Mesodermal cell (in vitro differentiated cells): ENCODE measurements at regions not wholly inside any gene's neighbourhood (a gene's known extent, or its start where the extent isn't known, plus 50 kb on each side); places are given as distances from the start of the nearest gene placed in this dataset.
A peak's percentile ranks its signal among the peaks of the same experiment; 100 is the strongest.

Experiments
- H3K27ac ChIP-seq: 2 replicates; pipeline ENCODE4 v1.7.0; 2013; ENCODE audit warnings: mild to moderate bottlenecking, low read depth, low read length, moderate library complexity; ENCODE audit not compliant: severe bottlenecking
- H3K36me3 ChIP-seq: 2 replicates; pipeline ENCODE4 v1.7.1; 2013; ENCODE audit warnings: mild to moderate bottlenecking, low read length, moderate library complexity; ENCODE audit not compliant: control insufficient read depth, insufficient read depth
- H3K4me1 ChIP-seq: one replicate; pipeline ENCODE4 v1.7.1; 2013; ENCODE audit warnings: mild to moderate bottlenecking, low read length; ENCODE audit not compliant: insufficient read depth, control insufficient read depth, poor library complexity, severe bottlenecking
- H3K4me3 ChIP-seq: 2 replicates; pipeline ENCODE4 v1.7.0; 2013; ENCODE audit warnings: low read length, control low read depth, mild to moderate bottlenecking; ENCODE audit not compliant: insufficient read depth, poor library complexity, severe bottlenecking; ENCODE audit errors: extremely low read depth
- H3K9me3 ChIP-seq: 2 replicates; pipeline ENCODE4 v1.7.1; 2013; ENCODE audit warnings: mild to moderate bottlenecking, low read length, moderate library complexity; ENCODE audit not compliant: control insufficient read depth
- WGBS, 2 experiments: methylation state at CpG; one replicate each; pipeline ENCODE4 v1.1.5; 2013; ENCODE audit warnings: missing lambda C conversion rate in 2 of 2; ENCODE audit not compliant: insufficient coverage in 2 of 2; 5-methylcytosine and 5-hydroxymethylcytosine counted together

DNA sequence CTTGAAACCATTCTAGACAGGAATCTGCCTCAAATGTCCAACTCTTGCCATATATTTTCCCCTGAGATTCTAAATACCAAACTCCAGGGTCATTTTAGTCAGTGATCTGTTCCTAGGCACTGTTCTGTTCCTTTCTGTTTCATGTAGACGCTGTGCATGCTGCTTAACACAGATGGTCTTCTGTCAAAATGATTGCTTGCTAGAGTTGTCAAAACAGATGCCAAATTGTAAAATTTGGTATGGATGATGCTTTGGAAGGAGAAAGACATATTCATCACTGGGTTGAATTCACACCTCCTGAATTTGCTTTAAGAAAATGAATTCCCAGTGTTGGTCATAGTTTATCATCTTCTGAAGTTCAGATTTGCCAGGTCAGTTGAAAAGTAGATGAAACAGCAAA is 425.9 kb downstream of the ETS1 start:
- WGBS, 2 experiments, result 89 to 100% methylated on average over 1 of the region's 1 CpG
- no peaks in the 10 kb centered on the region for H3K9me3 ChIP-seq
- H3K36me3 ChIP-seq, result no peaks in the 10 kb centered on the region
- H3K27ac ChIP-seq, result no peak overlapping the region
- no peak overlapping the region for H3K4me3 ChIP-seq
- H3K4me1 ChIP-seq, result no peaks in the 10 kb centered on the region

DNA sequence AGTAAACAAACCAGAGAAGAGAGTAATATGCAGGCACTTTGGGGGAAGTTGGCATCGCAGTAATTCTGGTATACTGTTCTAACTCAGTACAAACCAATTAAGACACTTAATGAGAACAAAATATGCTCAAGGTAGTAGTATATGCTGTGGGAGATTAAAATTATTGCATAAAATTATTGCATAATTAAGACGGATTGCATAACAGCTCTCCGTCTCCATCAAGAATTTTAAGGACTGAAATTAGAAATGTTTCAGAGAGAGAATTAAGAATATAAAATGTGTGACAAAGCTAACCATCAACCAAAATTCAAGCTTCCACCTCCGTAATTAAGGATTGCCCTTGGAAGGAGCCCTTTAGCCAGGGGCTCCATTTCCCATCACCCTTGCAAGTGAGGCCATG is 428.5 kb downstream of the ETS1 start:
- 100% methylated on average over 2 of the region's 4 CpGs; no CpG with 5 or more reads in 1 of the 2 experiments for WGBS, 2 experiments
- peaks cover 3% of the 10 kb centered on the region for H3K4me1 ChIP-seq
- H3K4me3 ChIP-seq, result no peak overlapping the region
- H3K36me3 ChIP-seq, result no peaks in the 10 kb centered on the region
- no peaks in the 10 kb centered on the region for H3K9me3 ChIP-seq
- no peak overlapping the region for H3K27ac ChIP-seq

GRCh38 chr11:128157423-128158298 is 429.7 kb downstream of the ETS1 start:
- WGBS, 2 experiments, result 0 to 3% methylated on average over 1 to 3 of the region's 5 CpGs
- H3K4me3 ChIP-seq, result peak overlapping the region; percentile 1
- H3K36me3 ChIP-seq, result no peaks in the 10 kb centered on the region
- H3K27ac ChIP-seq, result no peak overlapping the region
- peaks cover 5% of the 10 kb centered on the region for H3K4me1 ChIP-seq
- H3K9me3 ChIP-seq, result no peaks in the 10 kb centered on the region

DNA sequence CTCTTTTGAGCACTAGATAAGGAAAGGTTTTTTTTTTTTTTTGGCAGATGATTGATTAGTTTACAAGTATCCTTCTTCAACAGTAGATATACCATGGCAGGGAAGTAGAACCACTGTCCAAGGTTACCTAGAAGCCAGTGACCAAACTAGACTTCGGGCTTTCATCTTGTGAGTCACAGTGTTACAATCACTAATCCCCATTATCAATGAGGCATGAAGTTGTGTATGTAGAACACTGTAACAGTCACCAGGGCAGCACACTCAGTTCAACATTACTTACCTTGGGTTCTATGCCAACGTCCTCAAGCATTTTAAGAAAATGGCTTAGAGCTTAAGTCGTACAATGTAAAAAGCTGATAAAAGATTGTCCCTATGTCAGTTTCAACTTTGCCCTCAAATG is 430.9 kb downstream of the ETS1 start:
- Histone ChIP-seq H3K9me3 (no peaks in the 10 kb centered on the region), H3K4me3 (no peak overlapping the region), H3K36me3 (no peaks in the 10 kb centered on the region), H3K27ac (no peak overlapping the region), H3K4me1 (peaks cover 5% of the 10 kb centered on the region)
- WGBS, 2 experiments, result 70 to 93% methylated on average over 2 of the region's 3 CpGs

GRCh38 chr11:128155590-128155989 is 431.8 kb downstream of the ETS1 start:
- Histone ChIP-seq H3K9me3 (no peaks in the 10 kb centered on the region), H3K4me3 (no peak overlapping the region), H3K36me3 (no peaks in the 10 kb centered on the region), H3K4me1 (peaks cover 5% of the 10 kb centered on the region), H3K27ac (no peak overlapping the region)
- 100% methylated on average over 1 of the region's 2 CpGs for WGBS, 2 experiments

DNA sequence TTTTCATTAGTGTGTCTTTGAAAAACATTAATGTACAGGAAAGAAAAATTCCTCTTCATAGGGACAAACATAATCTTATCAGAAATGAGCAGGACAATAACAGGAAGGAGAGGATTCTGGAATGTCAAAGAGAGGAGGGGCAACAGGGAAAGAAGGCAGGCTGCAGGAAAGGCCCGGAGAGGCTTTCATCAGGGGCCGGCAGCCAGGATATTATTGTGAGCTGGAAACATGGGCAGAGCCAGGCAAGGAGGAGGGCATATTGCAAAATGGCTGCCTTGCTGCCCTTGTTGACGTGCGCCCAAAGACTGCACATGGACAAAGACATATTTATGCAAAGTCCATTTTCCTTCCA is 433.7 kb downstream of the ETS1 start:
- H3K9me3 ChIP-seq, result no peaks in the 10 kb centered on the region
- peaks cover 5% of the 10 kb centered on the region for H3K4me1 ChIP-seq
- H3K4me3 ChIP-seq, result no peak overlapping the region
- H3K36me3 ChIP-seq, result no peaks in the 10 kb centered on the region
- WGBS, 2 experiments, result 91 to 100% methylated on average over 1 to 4 of the region's 4 CpGs
- H3K27ac ChIP-seq, result no peak overlapping the region

DNA sequence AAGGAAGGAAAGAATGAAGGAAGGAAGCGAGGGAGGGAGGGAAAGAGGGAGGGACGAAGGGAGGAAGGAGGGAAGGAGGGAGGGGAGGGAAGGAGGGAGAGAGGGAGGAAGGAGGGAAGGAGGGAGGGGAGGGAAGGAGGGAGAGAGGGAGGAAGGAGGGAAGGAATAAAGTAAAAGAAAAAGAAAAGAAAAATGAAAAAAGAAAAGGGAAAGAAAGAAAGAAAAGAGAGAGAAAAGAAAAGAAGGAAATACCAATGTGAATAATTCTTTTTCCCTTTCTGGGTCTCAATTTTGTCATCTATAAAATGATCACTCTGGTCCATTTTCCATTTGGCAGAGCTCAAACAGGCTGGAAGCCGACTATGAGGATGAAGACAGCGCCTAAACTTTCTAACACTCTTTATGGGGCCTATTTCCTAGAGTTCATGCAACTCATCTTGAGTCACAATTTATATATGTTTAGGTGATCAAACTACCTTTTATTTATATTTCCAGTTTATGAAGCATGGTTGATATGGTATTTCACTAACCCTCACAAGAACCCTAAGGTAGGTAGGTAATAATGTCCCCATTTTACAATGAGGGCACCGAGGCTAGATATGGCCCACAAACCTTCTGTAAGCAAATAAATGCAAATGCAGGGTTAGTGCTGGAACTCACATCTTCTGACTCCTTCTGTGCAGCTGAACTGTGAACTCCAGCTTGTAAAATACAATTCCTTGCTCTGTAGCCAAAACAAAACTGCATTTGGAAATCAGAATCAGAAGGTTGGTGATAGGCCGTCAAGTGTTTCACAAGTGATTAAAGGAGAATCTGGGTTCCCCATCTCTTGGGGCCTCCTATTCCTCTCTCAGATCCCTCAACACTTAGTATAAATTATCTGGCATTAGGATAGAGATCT is 434.3 kb downstream of the ETS1 start:
- H3K4me1 ChIP-seq, result peaks cover 5% of the 10 kb centered on the region
- H3K36me3 ChIP-seq, result no peaks in the 10 kb centered on the region
- H3K4me3 ChIP-seq, result no peak overlapping the region
- no peaks in the 10 kb centered on the region for H3K9me3 ChIP-seq
- 66 to 92% methylated on average over 2 to 4 of the region's 6 CpGs for WGBS, 2 experiments
- H3K27ac ChIP-seq, result no peak overlapping the region

- H3K27ac ChIP-seq, result no peak overlapping the region
- H3K36me3 ChIP-seq, result no peaks in the 10 kb centered on the region
- H3K9me3 ChIP-seq, result no peaks in the 10 kb centered on the region
- H3K4me3 ChIP-seq, result no peak overlapping the region
- H3K4me1 ChIP-seq, result peaks cover 5% of the 10 kb centered on the region
Observed at GRCh38 chr11:128151780-128152179, 435.6 kb downstream of the ETS1 start.

GRCh38 chr11:128151338-128151737 is 436.0 kb downstream of the ETS1 start:
- 78% methylated on average over 1 of the region's 2 CpGs; no CpG with 5 or more reads in 1 of the 2 experiments for WGBS, 2 experiments
- H3K27ac ChIP-seq, result no peak overlapping the region
- H3K9me3 ChIP-seq, result no peaks in the 10 kb centered on the region
- H3K4me1 ChIP-seq, result peaks cover 5% of the 10 kb centered on the region
- no peaks in the 10 kb centered on the region for H3K36me3 ChIP-seq
- no peak overlapping the region for H3K4me3 ChIP-seq

GRCh38 chr11:128148208-128148607 is 439.1 kb downstream of the ETS1 start:
- 87 to 100% methylated on average over 6 of the region's 6 CpGs for WGBS, 2 experiments
- no peaks in the 10 kb centered on the region for H3K36me3 ChIP-seq
- no peak overlapping the region for H3K27ac ChIP-seq
- no peaks in the 10 kb centered on the region for H3K9me3 ChIP-seq
- H3K4me1 ChIP-seq, result no peaks in the 10 kb centered on the region
- H3K4me3 ChIP-seq, result no peak overlapping the region
